Skeletal muscle cell (primary cell): ENCODE measurements at regions not wholly inside any gene's neighbourhood (a gene's known extent, or its start where the extent isn't known, plus 50 kb on each side); places are given as distances from the start of the nearest gene placed in this dataset.
"Not testable (repeated sequence)": the region's sequence is repeated elsewhere in the genome, so short reads cannot be mapped to it uniquely, and the experiment has no call there.

ENCODE experiments used
- DNase-seq: peaks from one replicate; pipeline ENCODE4 v3.0.0-alpha.2; 2010; ENCODE audit warnings: low read depth
- H3K4me3 ChIP-seq: 2 replicates; pipeline ENCODE4 v1.5.1; 2011; ENCODE audit warnings: low read depth, mild to moderate bottlenecking, control low read depth, low read length, moderate library complexity

GRCh38 chr4:156169011-156169410, 215.3 kb upstream of the CTSO start:
- H3K4me3 ChIP-seq: no peak overlapping the region
- peak; percentile 88 for DNase-seq

- H3K4me3 ChIP-seq: no peak overlapping the region
- no peak for DNase-seq
These were observed 214.6 kb upstream of the CTSO start for GRCh38 chr4:156168288-156168687.

GRCh38 chr4:156158747-156159146, 205.1 kb upstream of the CTSO start:
- DNase-seq: no peak
- H3K4me3 ChIP-seq: no peak overlapping the region

- no peak overlapping the region for H3K4me3 ChIP-seq
- DNase-seq: no peak
These were observed 201.3 kb upstream of the CTSO start for GRCh38 chr4:156154978-156155377.

GRCh38 chr4:156146571-156146970, 192.9 kb upstream of the CTSO start:
- H3K4me3 ChIP-seq: no peak overlapping the region
- no peak for DNase-seq

- no peak overlapping the region for H3K4me3 ChIP-seq
- no peak for DNase-seq
These were observed 191.3 kb upstream of the CTSO start for GRCh38 chr4:156144961-156145360.

GRCh38 chr4:156138781-156139280, 185.2 kb upstream of the CTSO start:
- no peak for DNase-seq
- no peak overlapping the region for H3K4me3 ChIP-seq

GRCh38 chr4:156137679-156138473, 184.2 kb upstream of the CTSO start:
- DNase-seq: no peak
- no peak overlapping the region for H3K4me3 ChIP-seq

GRCh38 chr4:156132196-156132595, 178.5 kb upstream of the CTSO start:
- no peak overlapping the region for H3K4me3 ChIP-seq
- DNase-seq: no peak

GRCh38 chr4:156128616-156129015, 174.9 kb upstream of the CTSO start:
- no peak for DNase-seq
- H3K4me3 ChIP-seq: no peak overlapping the region

- H3K4me3 ChIP-seq: no peak overlapping the region
- no peak for DNase-seq
These were observed 165.0 kb upstream of the CTSO start for GRCh38 chr4:156118507-156119220.

- no peak for DNase-seq
- no peak overlapping the region for H3K4me3 ChIP-seq
These were observed 164.1 kb upstream of the CTSO start for GRCh38 chr4:156117743-156118142.

GRCh38 chr4:156116991-156117390, 163.3 kb upstream of the CTSO start:
- no peak for DNase-seq
- H3K4me3 ChIP-seq: no peak overlapping the region

- DNase-seq: no peak
- no peak overlapping the region for H3K4me3 ChIP-seq
These were observed 159.6 kb upstream of the CTSO start for GRCh38 chr4:156113138-156113765.

- DNase-seq: no peak
- H3K4me3 ChIP-seq: no peak overlapping the region
These were observed 158.0 kb upstream of the CTSO start for GRCh38 chr4:156111686-156112085.

- peak; percentile 73 for DNase-seq
- no peak overlapping the region for H3K4me3 ChIP-seq
These were observed 156.6 kb upstream of the CTSO start for GRCh38 chr4:156109943-156110900.

GRCh38 chr4:156109087-156109486, 155.4 kb upstream of the CTSO start:
- not testable (repeated sequence) for DNase-seq, H3K4me3 ChIP-seq

GRCh38 chr4:156103311-156103710, 149.6 kb upstream of the CTSO start:
- no peak for DNase-seq
- H3K4me3 ChIP-seq: no peak overlapping the region

GRCh38 chr4:156102411-156102810, 148.7 kb upstream of the CTSO start:
- H3K4me3 ChIP-seq: no peak overlapping the region

More at GRCh38 chr4:156102411-156102810, 148.7 kb upstream of the CTSO start:
- DNase-seq: no peak
